T follicular helper cell (primary cell): ENCODE measurements at regions not wholly inside any gene's neighbourhood (a gene's known extent, or its start where the extent isn't known, plus 50 kb on each side); places are given as distances from the start of the nearest gene placed in this dataset.

Source experiments
- DNase-seq: peaks from one replicate; pipeline ENCODE4 v3.0.0-alpha.2; 2020; ENCODE audit warnings: low read depth

DNA sequence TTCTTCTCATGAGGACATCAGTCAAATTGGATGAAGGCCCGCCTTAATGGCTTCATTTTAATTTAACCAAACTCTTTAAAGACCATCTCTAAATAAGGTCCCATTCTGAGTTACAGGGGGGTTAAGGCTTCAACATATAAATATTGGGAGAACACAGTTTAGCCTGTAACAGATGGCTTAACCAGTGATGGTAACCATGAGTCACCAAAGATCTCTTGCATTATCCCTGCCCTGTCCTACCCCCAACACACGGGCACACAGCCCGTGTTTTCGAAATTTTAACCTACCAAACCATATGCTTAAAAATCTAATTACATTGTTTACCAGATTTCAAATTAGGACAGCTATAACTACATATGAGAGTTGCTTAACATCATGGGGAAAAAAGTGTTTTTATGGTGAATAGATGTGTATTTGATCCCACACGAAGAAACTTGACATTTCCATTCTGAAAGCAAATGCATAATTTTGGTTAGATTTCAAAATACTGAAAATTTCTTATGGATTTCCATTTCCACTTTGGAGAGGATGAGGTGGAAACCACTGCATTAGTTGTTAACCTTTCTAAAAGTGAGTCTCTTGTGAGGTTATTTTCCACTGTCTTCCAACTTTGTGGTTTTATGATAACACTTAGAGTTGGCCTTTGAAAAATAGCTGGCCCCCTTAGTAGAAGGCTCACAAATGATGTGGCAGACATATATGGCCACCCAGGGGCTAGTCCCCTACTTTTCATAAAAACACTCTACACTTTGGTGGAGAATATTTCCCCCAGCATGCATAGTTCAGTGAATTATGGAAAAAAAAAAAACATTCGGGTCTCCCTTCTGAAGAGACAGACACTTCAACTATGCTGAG lies 849.3 kb downstream of the TLE1 start:
- DNase-seq: no peak

DNA sequence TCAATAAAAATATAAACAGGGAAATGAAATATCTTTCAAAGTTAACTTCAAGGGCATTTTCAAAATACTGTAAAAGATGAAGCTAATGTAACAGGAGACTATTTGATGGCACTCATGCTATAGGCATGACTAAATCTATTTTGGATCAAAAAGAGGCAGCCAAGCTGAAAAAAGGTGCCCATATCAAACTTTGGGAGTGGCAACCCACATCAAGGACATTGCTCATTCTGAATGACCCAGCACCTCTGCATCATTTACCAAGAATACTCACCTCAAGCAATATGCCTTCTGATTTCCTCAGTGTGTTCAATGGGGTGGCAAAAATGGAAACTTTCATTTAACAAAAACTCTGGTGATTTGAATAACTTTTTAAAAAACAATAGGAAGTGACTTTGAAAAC lies 853.3 kb downstream of the TLE1 start:
- DNase-seq: no peak

GRCh38 chr9:80831751-80832150 lies 857.6 kb downstream of the TLE1 start:
- no peak for DNase-seq

DNA sequence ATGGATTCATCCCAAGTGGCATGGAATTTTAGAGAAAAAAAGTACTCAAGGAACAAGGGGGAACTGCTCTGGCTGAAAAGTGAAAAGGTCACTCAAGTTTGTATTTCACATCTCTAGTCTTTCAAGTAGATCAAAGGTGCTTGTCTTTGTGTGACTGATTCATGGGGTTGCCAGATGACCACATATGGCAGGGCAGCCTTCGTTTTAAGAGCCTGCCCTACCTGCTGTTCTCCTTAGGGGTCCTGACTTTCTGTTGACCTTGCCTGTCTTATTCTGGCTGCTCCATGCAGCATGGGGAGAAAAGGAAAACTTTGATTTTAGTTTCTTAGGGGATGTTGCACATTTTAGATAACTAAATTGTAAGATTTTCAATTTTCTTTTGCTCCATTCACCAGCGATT lies 877.7 kb downstream of the TLE1 start:
- no peak for DNase-seq

GRCh38 chr9:80811003-80811402 lies 878.3 kb downstream of the TLE1 start:
- no peak for DNase-seq

GRCh38 chr9:80806671-80807070 lies 882.7 kb downstream of the TLE1 start:
- DNase-seq: no peak

DNA sequence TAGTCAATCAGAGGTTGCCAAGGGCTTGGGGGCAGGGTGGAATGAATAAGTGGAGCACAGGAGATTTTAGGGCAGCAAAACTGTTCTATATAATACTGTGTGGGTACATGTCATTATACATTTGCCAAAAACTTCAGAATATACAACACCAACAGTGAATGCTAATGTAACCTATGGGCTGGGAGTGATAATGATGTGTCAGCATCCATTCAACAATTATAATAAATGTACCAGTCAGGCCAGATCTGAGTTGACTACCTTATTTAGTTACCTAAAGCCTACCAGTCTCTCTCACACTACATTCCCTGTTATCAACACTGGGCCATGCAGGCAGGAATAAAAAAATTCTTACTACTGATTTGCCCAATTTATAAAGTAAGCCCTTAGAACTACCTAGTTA lies 884.5 kb downstream of the TLE1 start:
- no peak for DNase-seq

GRCh38 chr9:80797831-80798688 lies 891.3 kb downstream of the TLE1 start:
- DNase-seq: no peak

DNA sequence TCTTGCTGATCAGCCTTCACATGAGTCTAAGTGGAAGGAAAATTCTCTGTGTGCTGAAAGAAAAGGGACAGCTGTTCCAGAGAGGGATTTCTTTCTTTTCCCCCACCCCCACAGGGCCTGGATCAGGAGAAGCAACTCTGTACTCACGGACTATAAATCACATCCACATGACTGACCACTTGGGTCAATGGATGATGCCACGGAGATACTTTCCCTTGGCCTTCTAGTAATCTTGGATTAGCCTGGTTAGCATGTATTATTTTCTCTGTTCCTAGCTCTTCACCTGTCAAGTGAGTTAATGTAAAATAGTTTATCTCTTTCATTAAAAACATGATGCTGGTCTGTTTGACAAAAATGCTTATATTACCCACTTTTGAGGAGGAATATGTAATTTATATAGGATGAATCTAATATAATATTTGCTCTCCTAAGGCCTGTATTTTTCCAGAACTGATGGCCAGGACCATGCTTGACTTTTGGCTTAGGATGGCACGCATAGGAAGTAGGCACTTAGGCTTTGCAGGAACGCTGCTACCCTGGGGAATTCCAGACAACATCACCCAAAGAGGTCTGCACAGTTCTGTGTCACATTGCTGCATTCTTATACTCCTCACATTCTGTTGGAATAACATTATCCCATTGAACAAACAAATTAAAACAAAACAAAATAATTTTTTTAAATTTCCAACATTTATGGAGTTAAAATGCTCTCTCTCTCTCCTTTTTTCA lies 892.1 kb downstream of the TLE1 start:
- no peak for DNase-seq

DNA sequence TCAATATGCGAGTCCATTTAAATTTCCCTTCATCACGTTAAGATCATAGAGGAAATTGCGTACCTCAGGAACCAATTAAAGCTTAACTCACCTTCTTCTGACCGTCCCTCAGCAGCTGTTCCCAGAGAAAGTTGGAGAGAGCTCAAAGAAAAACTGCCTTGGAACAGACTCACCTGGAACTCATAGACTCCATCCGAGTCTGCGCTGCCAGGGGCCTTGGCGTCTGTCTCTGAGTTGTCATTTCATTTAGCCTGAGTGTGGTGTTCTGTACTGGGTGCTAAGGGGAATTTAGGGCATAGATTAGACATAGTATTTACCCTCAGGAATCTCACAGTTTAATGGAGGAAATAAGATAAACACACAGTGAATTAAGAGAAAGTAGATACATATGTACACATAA lies 892.7 kb downstream of the TLE1 start:
- DNase-seq: no peak

DNA sequence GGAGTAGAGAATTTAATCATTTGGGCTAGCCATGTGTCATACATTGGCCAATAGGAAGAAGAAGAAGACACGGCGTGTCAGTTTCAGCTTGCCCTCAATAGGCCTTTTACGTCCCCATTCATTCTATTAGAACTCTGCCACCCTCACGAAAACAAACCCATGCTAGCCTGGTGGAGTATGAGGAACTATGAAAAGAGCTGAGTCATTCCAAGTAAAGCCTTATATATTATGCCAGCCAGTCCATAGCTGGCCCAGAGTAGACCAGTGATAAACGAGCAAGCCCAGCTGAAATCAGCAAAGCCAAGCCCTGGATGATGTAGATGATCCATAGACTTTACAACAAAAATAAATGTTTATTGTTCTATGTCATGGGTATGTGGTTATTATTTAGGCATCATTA lies 895.1 kb downstream of the TLE1 start:
- DNase-seq: no peak

DNA sequence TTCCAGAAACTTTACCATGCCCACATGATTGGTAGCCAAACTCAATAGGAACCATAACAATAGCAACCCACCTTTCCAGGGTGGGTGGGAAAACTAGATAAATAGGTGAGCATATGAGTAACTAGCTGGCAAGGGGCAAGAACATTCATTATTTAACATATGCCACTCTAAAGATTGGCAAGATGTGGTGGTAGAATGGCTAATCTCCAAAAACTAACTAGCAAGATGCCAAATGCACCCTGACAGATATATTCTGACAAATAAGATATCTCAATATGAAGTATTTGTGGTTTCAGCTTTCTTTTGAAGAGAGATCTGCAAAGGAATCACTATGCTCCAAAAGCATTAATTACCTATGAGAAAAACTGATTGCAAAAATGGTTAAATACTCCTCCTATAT lies 895.6 kb downstream of the TLE1 start:
- DNase-seq: no peak

DNA sequence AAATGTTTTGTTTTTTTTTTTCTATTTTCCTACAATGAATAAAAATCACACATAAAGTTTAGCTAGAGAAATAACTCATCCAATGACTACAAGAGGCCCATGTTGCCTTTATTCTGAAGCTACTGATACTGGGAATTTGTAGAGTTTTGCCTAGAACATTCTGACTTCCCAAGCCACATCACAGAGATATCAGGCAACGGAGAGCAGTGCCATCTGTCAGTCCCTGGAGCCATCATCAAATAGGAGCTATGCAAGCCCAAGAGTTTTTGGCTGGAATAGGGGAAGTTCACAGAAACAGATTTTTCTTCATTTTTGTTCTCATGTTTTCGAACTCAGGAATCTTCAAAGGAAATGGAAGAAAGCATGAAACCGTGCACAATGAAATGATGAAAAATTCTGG lies 896.6 kb downstream of the TLE1 start:
- DNase-seq: no peak

DNA sequence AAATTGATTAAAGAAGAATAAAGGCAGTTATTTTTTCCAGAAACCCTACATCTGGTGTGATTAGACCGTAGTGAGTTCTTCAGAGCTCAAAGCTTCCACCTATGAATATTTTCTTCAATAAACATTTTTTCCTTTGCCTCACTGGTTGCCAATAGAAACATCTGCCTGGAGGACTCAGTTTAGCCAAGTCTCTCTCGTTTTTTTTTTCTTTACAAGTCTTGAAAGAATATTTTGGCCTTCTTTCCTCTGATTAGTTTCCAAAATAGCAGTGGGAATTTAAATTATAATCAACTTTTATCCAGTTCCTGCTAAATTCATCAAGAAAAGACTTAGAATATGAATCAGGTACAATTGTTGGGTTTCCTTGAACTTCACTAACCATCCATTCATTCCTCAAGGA lies 897.5 kb downstream of the TLE1 start:
- no peak for DNase-seq

GRCh38 chr9:80790764-80791163 lies 898.6 kb downstream of the TLE1 start:
- no peak for DNase-seq

DNA sequence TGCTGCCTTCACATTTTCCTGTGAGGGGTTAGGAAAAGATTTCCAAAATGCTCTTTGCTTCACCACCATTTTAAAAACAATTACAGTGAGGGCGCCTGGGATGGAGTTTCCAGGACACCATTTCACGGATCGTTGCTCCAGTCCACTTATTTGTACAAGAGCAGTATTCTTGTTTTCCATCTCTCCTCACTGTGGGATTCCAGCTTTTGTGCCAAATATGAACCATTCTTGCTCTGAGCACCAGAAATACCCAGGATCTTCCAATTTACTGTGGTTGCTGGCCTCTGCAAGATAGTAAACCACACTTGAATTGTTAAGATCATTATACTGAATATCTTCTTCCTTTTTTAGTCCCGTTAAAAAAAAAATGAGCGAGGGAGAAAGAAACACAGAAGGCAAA lies 899.5 kb downstream of the TLE1 start:
- no peak for DNase-seq

DNA sequence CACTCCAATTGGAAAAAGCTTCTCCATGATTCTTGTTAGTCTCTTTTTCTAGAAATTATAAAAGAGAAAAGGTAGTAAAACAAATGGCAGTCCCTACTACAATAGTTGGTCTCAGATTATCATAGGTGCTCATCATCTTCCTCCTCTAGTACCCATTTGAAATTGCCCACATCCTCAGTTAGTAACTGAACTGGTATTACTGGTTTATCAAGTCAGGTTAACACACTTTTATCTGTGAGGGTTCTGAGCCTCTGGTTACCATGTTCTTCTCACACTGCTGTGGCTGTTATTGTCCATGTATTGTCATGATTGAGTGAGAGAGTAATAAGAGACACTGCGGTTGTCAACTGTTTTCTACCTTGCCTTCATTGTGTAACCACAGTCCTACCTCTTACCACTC lies 901.7 kb downstream of the TLE1 start:
- no peak for DNase-seq

- no peak for DNase-seq
Observed at GRCh38 chr9:80784647-80785046, 904.7 kb downstream of the TLE1 start.

DNA sequence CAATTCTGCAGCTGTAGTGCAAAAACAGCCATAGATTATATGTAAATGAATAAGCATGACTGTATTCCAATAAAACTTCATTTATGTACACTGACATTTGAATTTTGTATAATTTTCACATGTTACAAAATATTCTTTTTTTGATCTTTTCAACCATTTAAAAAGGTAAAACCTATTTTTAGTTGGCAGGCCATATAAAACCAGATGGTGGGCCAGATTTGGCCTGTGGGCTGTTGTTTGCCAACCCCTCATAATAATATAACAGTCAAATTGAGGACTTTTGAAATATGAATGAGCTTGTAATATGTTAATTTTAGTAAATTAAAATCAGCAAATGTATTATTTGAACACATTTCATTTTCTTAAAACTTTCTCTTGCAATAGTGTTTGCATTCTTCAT lies 913.4 kb downstream of the TLE1 start:
- no peak for DNase-seq

DNA sequence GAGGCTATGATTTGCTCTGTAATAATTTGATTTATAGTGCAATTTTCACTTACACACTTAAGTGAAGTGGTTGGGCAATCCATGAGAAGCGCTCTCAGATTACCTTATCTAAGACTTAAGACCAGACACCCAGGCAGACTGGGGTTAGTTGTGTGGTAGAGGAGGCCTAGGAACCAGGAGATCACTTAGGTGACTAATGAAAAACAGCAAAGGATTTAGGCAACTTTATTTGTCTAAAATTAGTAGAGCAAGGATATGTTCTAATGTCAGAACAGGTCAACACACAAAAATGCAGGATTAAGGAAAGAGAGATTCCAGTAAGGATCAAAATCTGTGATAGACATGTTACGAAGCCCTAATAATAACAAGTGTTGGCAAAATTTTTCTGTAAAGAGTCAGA lies 913.8 kb downstream of the TLE1 start:
- no peak for DNase-seq

- no peak for DNase-seq
Observed at GRCh38 chr9:80771555-80772347, 917.6 kb downstream of the TLE1 start.

- no peak for DNase-seq
Observed at GRCh38 chr9:80763536-80763935, 925.8 kb downstream of the TLE1 start.
